Spleen (tissue), 7 donors: ENCODE measurements at regions not wholly inside any gene's neighbourhood (a gene's known extent, or its start where the extent isn't known, plus 50 kb on each side); places are given as distances from the start of the nearest gene placed in this dataset.

Experiments used
- CTCF ChIP-seq, 11 experiments: fragments of 200-600 bp in 7 of 11; fragments of 450-650 bp in 4 of 11; sonication (generic) in 4 of 11; IDR thresholded peaks in 8 of 11; conservative IDR thresholded peaks in 3 of 11; 1 replicate in 7 of 11; 2 replicates in 4 of 11; pipeline versions ENCODE4 v1.4.0 to v1.8.0; 2016 to 2021; ENCODE audit warnings: antibody characterized with exemption in 11 of 11, inconsistent platforms in 4 of 11, mild to moderate bottlenecking in 1 of 11
- POLR2A ChIP-seq, 3 donors: fragments of 450-650 bp; IDR thresholded peaks; one replicate each; pipeline ENCODE4 v1.5.1; 2017; ENCODE audit warnings: antibody characterized with exemption in 3 of 3, mild to moderate bottlenecking in 1 of 3
- POLR2AphosphoS5 ChIP-seq, 3 donors: sonication (generic); formaldehyde crosslinking; IDR thresholded peaks; one replicate each; pipeline ENCODE4 v1.5.1; 2017; ENCODE audit warnings: antibody characterized with exemption in 3 of 3
- donor health status: DM: no; HTN: no; CAD: no; lungs with moderate emphysema.
- donor health status: DM: no; HTN: no; CAD: no.
- donor health status: DM: no; HTN: no; CAD: no.

GRCh38 chr13:90806016-90806615, 541.4 kb upstream of the MIR17HG start:
- TF ChIP-seq POLR2A (IDR thresholded peaks at IDR 0.05) (no peak), CTCF (IDR thresholded peaks at IDR 0.05 in 8 of 11, conservative IDR thresholded peaks at IDR 0.05 in 3 of 11) (no peak), POLR2AphosphoS5 (IDR thresholded peaks at IDR 0.05) (no peak)
